ENCODE measurements at regions not wholly inside any gene's neighbourhood (a gene's known extent, or its start where the extent isn't known, plus 50 kb on each side); places are given as distances from the start of the nearest gene placed in this dataset.

DNA sequence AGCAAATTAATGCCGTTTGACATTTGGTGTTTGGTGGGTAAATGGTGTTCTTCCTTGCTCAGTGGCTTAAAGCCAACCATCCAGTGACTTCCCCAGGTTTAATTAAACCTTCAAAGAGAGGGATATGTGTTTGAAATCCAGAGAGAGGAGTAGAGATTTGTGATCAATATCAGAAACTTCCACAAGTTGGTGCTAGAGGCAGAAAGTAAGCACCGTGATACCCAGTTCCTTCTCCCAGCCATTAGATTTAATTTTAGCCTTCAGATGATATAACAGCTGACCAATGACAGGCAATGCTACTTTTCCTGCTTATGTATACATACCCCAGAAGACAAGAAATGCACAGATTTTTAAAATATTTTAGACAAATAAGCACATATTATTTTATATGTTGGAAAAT lies 398.5 kb downstream of the CDH2 start:
- in situ Hi-C loops (cut with HindIII; ENCODE audit: low sequenced_read_pairs), result no loop called here
- peak; percentile 30 for DNase-seq (ENCODE audit: low spot score)

GRCh38 chr18:27772081-27772480 lies 404.8 kb downstream of the CDH2 start:
- DNase-seq (ENCODE audit: low spot score), result no peak
- in situ Hi-C loops (cut with HindIII; ENCODE audit: low sequenced_read_pairs), result no loop called here

DNA sequence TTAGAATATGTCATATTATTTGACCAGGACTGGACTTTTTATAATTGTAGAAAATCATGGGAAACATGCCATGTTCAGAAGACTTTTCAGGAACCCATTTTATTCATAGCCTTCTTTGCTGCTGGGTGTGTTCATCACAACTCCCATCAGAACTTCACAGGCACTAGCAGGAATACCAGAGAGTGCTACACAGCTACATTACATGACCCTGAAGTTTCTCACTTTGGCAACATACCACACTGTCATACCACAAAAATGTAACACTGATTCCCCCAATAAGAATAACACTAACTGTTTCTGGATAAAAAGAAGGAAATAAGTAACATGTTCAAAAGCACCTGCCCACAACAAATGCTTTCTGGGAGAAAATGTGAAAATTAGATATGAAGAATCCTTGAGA lies 405.4 kb downstream of the CDH2 start:
- in situ Hi-C loops (cut with HindIII; ENCODE audit: low sequenced_read_pairs), result no loop called here
- no peak for DNase-seq (ENCODE audit: low spot score)

- in situ Hi-C loops (cut with HindIII; ENCODE audit: low sequenced_read_pairs), result no loop called here
- DNase-seq (ENCODE audit: low spot score), result no peak
These were observed 407.8 kb downstream of the CDH2 start for GRCh38 chr18:27769152-27769551.

- no peak for DNase-seq (ENCODE audit: low spot score)
- in situ Hi-C loops (cut with HindIII; ENCODE audit: low sequenced_read_pairs), result no loop called here
These were observed 413.0 kb downstream of the CDH2 start for GRCh38 chr18:27763936-27764335.

DNA sequence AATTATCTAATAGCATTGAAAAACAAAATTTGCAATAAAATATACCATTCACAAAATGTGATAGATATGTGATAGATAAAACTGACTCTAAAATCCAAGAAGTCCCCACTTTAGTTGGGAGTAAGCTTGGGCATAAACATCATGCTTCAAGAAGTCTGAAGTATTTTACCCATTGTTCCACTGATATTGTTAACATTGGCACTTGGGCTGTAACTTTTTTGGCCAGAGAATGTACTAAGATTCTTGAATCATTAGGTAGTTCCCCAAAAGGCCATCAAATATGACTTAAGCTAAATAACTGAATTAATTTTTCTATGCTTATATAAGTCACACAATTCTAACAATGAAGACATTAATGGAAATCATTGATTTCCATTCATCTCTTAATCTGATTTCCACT lies 413.6 kb downstream of the CDH2 start:
- in situ Hi-C loops (cut with HindIII; ENCODE audit: low sequenced_read_pairs), result no loop called here

DNA sequence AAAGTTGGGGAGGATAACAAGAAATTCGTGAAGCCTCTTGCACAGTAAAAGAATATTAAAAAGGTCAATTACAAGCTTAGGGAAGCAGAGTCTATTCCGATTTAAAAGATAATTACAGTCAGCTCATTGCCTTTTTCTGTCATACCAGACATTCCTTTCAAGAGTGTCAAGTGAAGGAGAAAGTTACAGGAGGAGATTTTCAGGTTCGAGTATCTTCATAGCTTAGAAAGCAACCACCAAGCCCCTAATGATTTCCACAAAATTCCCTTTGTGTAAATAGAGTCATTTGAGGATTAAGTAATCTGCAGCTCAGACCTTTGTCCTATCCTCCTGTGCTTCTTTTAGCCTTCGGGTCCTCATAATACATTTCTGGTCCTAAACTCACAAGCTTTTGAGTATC lies 414.9 kb downstream of the CDH2 start:
- no peak for DNase-seq (ENCODE audit: low spot score)
- in situ Hi-C loops (cut with HindIII; ENCODE audit: low sequenced_read_pairs), result no loop called here

More for the DNA sequence above, 413.6 kb downstream of the CDH2 start:
- no peak for DNase-seq (ENCODE audit: low spot score)

DNA sequence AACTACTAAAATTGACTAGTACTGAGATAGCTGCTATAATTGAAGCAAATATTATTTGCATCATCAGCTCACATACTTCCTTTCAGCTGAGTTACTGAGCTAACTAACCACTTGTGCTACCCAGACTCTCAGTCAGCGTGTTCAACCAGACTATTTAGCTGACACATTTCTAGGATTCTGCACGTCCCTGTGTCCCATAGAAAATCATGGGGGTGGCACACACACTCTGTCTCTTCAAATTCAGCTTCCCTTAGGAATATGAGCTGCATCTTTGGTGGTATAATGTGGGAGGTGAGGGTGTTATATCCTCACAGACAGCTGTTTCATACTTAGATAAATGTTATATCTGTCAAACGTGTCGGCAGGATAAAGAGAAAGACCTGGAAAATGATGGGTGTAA lies 424.0 kb downstream of the CDH2 start:
- in situ Hi-C loops (cut with HindIII; ENCODE audit: low sequenced_read_pairs), result no loop called here
- DNase-seq (ENCODE audit: low spot score), result no peak

- in situ Hi-C loops (cut with HindIII; ENCODE audit: low sequenced_read_pairs), result no loop called here
- no peak for DNase-seq (ENCODE audit: low spot score)
These were observed 426.0 kb downstream of the CDH2 start for GRCh38 chr18:27750923-27751322.

GRCh38 chr18:27750014-27750413 lies 426.9 kb downstream of the CDH2 start:
- peak; percentile 2 for DNase-seq (ENCODE audit: low spot score)
- in situ Hi-C loops (cut with HindIII; ENCODE audit: low sequenced_read_pairs), result no loop called here

- in situ Hi-C loops (cut with HindIII; ENCODE audit: low sequenced_read_pairs), result no loop called here
- no peak for DNase-seq (ENCODE audit: low spot score)
These were observed 427.7 kb downstream of the CDH2 start for GRCh38 chr18:27749194-27749593.

- no peak for DNase-seq (ENCODE audit: low spot score)
- in situ Hi-C loops (cut with HindIII; ENCODE audit: low sequenced_read_pairs), result no loop called here
These were observed 430.7 kb downstream of the CDH2 start for GRCh38 chr18:27746241-27746640.

GRCh38 chr18:27735117-27735516 lies 441.8 kb downstream of the CDH2 start:
- DNase-seq (ENCODE audit: low spot score), result no peak
- in situ Hi-C loops (cut with HindIII; ENCODE audit: low sequenced_read_pairs), result no loop called here

DNA sequence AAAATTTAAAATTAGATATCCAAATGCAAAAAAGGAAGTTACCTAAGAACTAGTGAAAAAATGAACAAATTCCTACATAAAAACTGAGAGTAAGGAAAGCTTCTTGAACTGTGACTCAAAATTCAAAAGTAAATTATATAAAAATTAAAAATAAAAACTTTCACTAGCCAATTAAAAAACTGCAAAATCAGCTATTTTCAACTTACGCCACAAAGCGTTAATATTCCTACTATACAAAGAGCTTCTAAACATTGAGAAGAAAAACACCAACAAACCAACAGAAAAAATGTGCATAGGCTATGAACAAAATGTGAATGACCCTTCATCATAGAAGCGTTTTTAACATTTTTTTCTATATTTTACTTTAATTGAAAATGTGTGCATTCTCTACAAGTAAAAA lies 445.7 kb downstream of the CDH2 start:
- DNase-seq (ENCODE audit: low spot score), result no peak
- in situ Hi-C loops (cut with HindIII; ENCODE audit: low sequenced_read_pairs), result no loop called here

DNA sequence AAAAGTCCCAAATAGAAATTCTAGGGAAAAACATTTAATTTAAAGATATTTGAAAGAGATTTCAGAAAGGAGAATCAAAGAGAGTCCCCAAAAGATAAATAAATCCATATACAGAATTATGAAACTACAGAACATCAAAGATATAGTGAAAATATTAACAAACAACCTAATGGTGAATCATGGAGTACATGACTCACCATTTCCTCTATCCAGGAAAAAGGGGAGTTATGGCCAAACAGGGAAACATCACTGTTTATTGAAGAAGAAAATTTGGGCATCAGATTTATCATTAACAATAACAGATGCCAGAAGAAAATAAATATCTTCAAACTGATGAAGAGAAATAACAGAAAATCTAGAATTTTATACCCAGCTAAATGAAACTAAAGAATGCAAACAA lies 448.3 kb downstream of the CDH2 start:
- in situ Hi-C loops (cut with HindIII; ENCODE audit: low sequenced_read_pairs), result no loop called here

DNA sequence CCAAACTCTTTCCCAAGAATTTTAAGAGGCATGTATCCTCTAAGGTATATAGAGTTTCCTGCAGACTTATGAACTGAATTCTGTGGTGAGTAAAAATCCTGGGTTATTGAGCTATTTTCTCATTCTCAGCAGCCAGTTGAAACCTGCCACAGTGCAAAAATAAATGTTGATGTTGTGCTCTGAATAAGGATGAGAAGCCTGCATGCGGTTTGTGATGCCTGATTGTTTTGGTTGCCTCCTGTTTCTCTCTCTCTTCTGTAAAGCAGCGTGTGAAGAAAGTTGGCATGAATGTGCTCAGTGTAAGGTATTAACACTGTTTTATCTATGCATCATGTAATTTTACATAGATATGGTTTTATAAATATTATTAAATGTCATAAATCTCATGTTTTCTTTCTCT lies 452.6 kb downstream of the CDH2 start:
- DNase-seq (ENCODE audit: low spot score), result no peak
- in situ Hi-C loops (cut with HindIII; ENCODE audit: low sequenced_read_pairs), result no loop called here

More for the DNA sequence above, 448.3 kb downstream of the CDH2 start:
- no peak for DNase-seq (ENCODE audit: low spot score)

- in situ Hi-C loops (cut with HindIII; ENCODE audit: low sequenced_read_pairs), result no loop called here
- no peak for DNase-seq (ENCODE audit: low spot score)
These were observed 453.8 kb downstream of the CDH2 start for GRCh38 chr18:27723168-27723567.

- DNase-seq (ENCODE audit: low spot score), result no peak
- in situ Hi-C loops (cut with HindIII; ENCODE audit: low sequenced_read_pairs), result no loop called here
These were observed 457.2 kb downstream of the CDH2 start for GRCh38 chr18:27719680-27720079.

DNA sequence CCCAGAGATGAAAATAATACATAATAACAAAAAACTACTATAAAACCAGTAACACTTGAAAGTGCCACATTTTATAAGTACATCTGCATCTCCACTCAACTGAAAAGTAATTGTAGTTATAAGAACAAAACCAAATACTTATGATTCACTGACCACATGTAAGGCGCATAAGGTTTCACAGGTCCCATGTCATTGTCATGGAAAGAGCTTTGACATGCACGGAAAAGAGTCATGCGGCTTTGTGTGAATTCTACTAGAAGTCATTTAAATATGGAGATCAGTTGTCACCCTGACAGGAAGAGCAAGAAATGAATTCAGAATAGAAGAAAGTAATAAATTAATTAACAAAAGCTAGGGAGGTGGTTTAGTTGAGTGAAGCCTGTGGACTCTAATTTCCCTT lies 459.1 kb downstream of the CDH2 start:
- DNase-seq (ENCODE audit: low spot score), result no peak
- in situ Hi-C loops (cut with HindIII; ENCODE audit: low sequenced_read_pairs), result no loop called here

DNA sequence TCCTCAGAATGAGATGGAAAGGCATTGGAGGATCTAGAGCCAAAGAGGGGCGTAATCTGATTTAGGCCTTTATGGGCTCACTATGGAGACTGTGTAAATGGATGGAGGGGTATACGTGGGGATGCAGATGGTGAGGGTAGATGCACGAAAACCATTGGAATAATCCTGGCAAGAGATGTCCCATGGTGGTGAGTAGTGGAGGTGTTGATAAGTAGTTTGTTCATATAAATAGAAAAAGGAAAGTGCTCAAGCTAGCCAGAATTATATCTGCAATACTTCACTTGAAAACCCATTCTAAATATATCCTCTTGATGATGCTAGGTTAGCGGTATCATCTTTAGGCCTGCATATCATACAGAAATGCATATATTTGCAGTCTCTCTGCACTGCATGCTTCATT lies 459.7 kb downstream of the CDH2 start:
- in situ Hi-C loops (cut with HindIII; ENCODE audit: low sequenced_read_pairs), result no loop called here
- no peak for DNase-seq (ENCODE audit: low spot score)

- in situ Hi-C loops (cut with HindIII; ENCODE audit: low sequenced_read_pairs), result no loop called here
- DNase-seq (ENCODE audit: low spot score), result no peak
These were observed 461.2 kb downstream of the CDH2 start for GRCh38 chr18:27715751-27716150.

DNA sequence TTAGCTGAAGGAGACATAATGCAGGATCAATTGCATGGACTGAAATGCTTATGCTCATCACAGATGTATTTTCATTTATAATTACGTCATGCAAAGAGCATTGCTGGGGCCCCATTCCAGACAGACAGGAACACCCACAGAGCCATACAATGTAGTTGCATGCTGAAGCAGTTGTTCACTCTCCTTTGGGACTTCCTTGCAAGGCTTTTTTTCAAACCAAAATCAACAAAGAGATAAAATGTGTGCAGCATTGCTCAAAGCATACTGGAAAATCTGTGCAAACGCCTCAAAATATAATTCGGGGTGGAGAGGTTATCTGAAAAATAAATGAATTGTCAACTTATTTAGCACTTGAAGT lies 463.2 kb downstream of the CDH2 start:
- in situ Hi-C loops (cut with HindIII; ENCODE audit: low sequenced_read_pairs), result no loop called here
- no peak for DNase-seq (ENCODE audit: low spot score)

All from G401 (cell line).